HG03066 (cell line): ENCODE measurements at regions not wholly inside any gene's neighbourhood (a gene's known extent, or its start where the extent isn't known, plus 50 kb on each side); places are given as distances from the start of the nearest gene placed in this dataset.
"Not testable (repeated sequence)": the region's sequence is repeated elsewhere in the genome, so short reads cannot be mapped to it uniquely, and the experiment has no call there.

Experiments used
- ATAC-seq: cut with Tn5 transposase; IDR thresholded peaks from one replicate; pipeline ENCODE4 v1.9.1; 2021; ENCODE audit warnings: low read depth; ENCODE audit not compliant: unreplicated experiment

- no peak for ATAC-seq
These were observed 952.5 kb upstream of the FAT3 start for GRCh38 chr11:91272089-91272488.

DNA sequence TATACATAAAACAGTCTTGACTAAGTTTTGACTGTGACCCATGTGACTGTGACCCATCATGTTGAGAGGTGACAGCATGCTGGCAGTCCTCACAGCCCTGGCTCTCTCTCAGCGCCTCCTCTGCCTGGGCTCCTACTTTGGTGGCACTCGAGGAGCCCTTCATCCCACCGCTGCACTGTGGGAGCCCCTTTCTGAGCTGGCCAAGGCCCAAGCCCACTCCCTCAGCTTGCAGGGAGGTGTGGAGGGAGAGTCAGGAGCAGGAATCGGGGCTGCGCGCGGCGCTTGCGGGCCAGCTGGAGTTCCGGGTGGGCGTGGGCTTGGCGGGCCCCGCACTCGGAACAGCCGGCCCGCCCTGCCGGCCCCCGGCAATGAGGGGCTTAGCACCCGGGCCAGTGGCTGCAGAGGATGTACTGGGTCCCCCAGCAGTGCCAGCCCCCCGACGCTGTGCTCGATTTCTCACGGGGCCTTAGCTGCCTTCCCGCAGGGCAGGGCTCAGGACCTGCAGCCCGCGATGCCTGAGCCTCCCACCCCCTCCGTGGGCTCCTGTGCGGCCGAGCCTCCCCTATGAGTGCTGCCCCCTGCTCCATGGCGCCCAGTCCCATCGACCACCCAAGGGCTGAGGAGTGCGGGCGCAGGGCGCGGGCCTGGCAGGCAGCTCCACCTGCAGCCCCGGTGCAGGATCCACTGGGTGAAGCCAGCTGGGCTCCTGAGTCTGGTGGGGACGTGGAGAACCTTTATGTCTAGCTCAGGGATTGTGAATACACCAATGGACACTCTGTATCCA is 955.9 kb upstream of the FAT3 start:
- not testable (repeated sequence) for ATAC-seq

GRCh38 chr11:91265946-91266345 is 958.7 kb upstream of the FAT3 start:
- ATAC-seq: no peak

- no peak for ATAC-seq
These were observed 960.1 kb upstream of the FAT3 start for GRCh38 chr11:91264481-91264880.

- ATAC-seq: no peak
These were observed 960.9 kb upstream of the FAT3 start for GRCh38 chr11:91263496-91264365.

DNA sequence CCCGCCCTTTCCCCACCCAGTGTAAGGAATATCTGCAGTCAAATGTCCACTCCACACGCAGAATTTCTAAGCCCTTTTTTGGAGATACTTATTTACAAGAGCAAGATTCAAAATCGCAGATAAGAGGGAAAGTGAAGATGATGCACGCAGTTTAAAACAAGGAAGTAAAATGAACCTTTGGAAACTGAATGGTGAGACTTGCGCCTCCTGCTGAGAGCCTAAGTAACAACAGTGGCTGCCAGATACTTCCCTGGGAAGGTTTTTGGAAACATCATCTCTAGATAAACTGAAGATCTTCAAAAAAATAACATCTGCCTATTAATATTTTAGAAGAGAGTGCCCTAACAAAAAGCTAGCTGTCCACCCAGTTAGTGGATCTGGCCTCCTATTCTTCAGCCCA is 963.1 kb upstream of the FAT3 start:
- ATAC-seq: no peak

GRCh38 chr11:91258876-91259275 is 965.7 kb upstream of the FAT3 start:
- no peak for ATAC-seq

- ATAC-seq: no peak
These were observed 967.0 kb upstream of the FAT3 start for GRCh38 chr11:91257667-91258066.

DNA sequence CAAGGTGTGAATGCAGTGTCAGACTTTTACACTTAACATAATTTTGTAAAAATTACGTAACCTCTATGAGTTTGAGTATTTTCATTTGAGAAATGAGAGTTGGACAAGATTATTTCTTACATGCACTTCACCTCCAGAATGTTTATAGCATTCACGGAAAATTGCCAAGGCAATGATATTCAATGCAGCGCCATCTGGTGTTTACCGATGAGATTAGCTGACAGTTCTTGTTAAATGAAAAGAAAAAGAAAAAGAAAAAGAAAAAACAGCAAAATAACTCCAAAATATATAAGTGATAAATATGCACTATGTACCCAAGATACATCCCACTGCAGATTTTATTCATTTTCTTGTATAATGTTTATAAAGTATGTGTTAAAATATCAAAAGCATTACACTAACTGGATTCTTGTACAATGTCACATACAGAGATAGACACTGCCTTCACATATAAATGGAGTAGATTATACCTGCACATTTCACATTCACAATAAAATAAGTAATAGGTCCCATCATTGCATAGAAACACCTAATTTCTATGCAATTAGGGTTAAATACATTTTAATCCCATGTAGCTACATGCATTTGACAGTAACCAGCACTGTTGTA is 976.3 kb upstream of the FAT3 start:
- ATAC-seq: no peak

DNA sequence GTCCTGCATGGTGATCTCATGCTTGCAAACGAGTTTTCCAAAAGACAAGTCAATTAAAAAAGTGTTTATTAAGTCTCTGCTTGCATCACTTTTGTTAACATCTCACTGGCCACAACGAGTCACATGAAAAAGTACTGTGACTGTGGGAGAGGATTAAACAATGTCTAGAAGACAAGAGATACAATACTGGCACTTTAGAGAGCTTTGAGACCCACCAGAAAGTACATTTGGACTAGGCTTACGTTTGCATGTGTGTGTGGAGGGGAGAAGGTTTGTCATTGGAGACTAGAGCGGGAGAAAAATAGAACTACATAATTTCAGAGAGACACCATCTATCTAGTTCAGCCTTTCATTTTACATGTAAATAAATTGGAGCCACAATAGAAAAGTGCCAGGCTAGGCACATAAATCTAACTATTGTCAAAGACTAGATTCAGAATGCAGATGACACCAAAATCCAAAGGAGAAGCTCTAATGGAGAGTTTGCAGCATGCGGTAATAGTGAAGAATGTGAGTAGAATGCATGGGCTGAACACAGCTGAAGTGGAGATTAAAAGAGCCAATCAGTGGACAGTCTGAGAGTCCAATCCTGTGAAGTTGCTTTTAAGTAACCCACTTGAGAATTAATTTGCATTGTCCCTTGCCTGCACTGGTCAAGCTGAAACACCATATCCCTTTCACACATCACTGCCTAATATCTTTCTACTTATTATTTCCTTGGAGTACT is 977.4 kb upstream of the FAT3 start:
- ATAC-seq: no peak

DNA sequence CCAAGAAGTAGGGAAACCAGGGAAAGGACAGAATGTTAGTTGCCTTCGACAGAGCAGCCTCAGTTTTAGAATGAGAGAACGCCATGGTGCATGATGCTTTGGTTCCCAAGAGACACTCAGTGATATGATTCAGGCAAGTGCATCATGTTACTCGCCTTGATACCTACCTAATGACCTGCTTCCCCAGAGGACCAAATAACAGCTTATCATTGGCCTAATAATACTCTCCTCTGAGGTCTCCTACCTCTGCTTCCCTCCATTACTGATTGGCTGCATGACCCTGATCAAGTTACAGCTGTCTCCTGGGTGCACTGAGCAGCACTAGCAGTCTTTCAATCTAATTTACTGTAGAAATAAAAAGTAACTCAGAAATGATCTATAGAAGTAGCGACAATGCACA is 979.7 kb upstream of the FAT3 start:
- no peak for ATAC-seq

- no peak for ATAC-seq
These were observed 981.0 kb upstream of the FAT3 start for GRCh38 chr11:91243630-91244029.

GRCh38 chr11:91243051-91243450 is 981.6 kb upstream of the FAT3 start:
- no peak for ATAC-seq

GRCh38 chr11:91241226-91241625 is 983.4 kb upstream of the FAT3 start:
- no peak for ATAC-seq

- ATAC-seq: no peak
These were observed 985.3 kb upstream of the FAT3 start for GRCh38 chr11:91239359-91239758.

DNA sequence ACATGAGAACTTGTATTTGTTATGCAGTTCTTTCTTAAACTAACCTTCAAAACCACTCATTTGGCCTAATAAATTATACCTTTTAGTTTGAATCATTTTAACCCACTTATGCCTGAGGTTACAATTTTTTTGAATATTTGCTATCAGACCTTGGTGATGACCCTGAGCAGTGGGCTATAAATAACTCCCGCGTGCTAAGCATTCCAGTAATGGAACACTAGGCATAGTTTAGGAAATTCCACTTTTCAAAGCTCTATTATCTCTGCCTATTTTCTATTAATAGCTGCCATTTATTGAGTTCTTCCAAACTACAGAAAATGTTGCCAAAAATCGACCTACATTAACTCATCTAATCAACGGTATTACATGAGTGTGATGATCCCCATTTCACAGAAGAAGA is 993.4 kb upstream of the FAT3 start:
- no peak for ATAC-seq

DNA sequence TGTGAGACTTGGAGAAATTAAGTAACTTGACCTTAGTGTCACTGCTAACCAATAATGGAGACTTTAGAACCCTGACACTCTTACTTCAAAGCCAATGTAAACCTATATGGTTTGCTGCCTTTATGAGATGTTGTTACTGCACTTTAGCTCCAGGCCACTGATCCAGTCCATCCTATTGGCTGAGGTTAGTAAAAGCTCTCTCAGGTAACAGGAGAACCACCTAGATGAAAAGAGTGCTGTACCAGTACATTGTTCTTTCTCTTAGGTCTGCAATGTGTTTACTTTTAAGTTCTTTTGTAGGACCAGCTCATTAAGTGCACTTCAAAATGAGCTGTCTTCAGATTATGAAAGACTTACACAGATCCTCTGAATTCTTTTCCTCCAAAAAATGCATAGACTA is 994.0 kb upstream of the FAT3 start:
- ATAC-seq: no peak

DNA sequence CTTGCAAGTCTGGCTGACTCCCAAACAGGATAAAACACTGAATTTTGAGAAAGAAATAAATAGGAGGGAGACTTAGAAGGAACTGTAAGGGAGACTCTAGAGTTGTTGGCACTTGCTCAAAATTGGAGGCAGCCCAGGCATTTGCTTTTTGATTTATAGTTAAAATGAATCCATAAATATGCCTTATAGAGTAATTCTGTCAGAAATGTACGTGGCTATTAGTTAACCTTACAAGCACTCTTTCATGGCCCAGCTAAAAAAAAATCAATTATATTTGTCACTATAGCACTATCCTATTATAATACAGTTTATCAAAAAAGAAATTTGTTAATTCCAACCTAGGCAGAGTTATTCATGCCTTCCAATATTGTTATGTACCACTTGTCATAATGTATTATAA is 1000.0 kb upstream of the CHORDC1 start:
- no peak for ATAC-seq

GRCh38 chr11:91220476-91221202 is 997.8 kb upstream of the CHORDC1 start:
- ATAC-seq: no peak

DNA sequence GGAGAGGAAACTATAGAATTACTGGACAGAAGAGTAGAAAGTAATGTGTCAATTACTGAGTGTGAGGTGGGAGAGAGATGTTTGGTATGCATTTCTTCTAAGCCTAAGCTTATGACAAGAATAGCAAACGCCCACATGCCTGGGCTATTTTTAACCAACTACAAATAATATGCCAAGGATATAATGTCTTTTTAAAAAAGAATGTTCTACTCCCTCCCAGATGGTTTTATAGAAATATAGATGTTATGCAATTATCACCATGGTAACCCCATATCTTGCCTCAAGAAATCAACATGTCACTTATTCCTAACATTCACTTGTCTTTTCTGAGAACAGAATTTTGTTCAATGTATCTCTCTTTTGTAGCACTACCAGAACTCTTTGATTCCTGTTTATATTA is 996.7 kb upstream of the CHORDC1 start:
- no peak for ATAC-seq
